Neural cell (in vitro differentiated cells): ENCODE measurements at regions not wholly inside any gene's neighbourhood (a gene's known extent, or its start where the extent isn't known, plus 50 kb on each side); places are given as distances from the start of the nearest gene placed in this dataset.
"Not testable (repeated sequence)": the region's sequence is repeated elsewhere in the genome, so short reads cannot be mapped to it uniquely, and the experiment has no call there.

Experiments used
- H2AFZ ChIP-seq: fragments of 200-600, 300-800 bp; sonication (generic), shearing (Covaris generic); 2 replicates; pipeline ENCODE4 v1.6.0; 2014; ENCODE audit warnings: low read depth, mild to moderate bottlenecking, antibody characterized with exemption, low read length, moderate library complexity
- H3F3A ChIP-seq: fragments of 200-600 bp; shearing (Covaris generic); 2 replicates; pipeline ENCODE4 v1.6.1; 2016; ENCODE audit warnings: mild to moderate bottlenecking, moderate library complexity, mixed read lengths, antibody characterized with exemption, low read length; ENCODE audit not compliant: insufficient read depth, poor library complexity, severe bottlenecking
- H3K27ac ChIP-seq: fragments of 200-600, 300-800 bp; sonication (generic), shearing (Covaris generic); 2 replicates; pipeline ENCODE4 v1.5.1; 2014; ENCODE audit warnings: mild to moderate bottlenecking, low read length, moderate library complexity
- H3K27me3 ChIP-seq: fragments of 300-800, 200-600 bp; sonication (generic), shearing (Covaris generic); 2 replicates; pipeline ENCODE4 v1.6.0; 2014; ENCODE audit warnings: mild to moderate bottlenecking, low read depth, low read length, moderate library complexity; ENCODE audit not compliant: insufficient read depth
- H3K36me3 ChIP-seq: fragments of 300-800, 200-600 bp; sonication (generic), shearing (Covaris generic); 2 replicates; pipeline ENCODE4 v1.5.1; 2014; ENCODE audit warnings: mild to moderate bottlenecking, antibody characterized with exemption, low read length, moderate library complexity; ENCODE audit not compliant: insufficient read depth
- H3K4me2 ChIP-seq: fragments of 300-800, 200-600 bp; sonication (generic), shearing (Covaris generic); 2 replicates; pipeline ENCODE4 v1.6.0; 2014; ENCODE audit warnings: mild to moderate bottlenecking, low read length
- H3K4me3 ChIP-seq: fragments of 300-800, 200-600 bp; sonication (generic), shearing (Covaris generic); 2 replicates; pipeline ENCODE4 v1.5.1; 2014; ENCODE audit warnings: mild to moderate bottlenecking, low read length, moderate library complexity
- H3K79me2 ChIP-seq: fragments of 200-600 bp; shearing (Covaris generic); replicated peaks from 2 replicates; pipeline ENCODE4 v1.6.0; 2014; ENCODE audit warnings: mild to moderate bottlenecking, low read length, moderate library complexity; ENCODE audit not compliant: insufficient read depth
- H3K9ac ChIP-seq: fragments of 300-800, 200-600 bp; sonication (generic), shearing (Covaris generic); 2 replicates; pipeline ENCODE4 v1.6.1; 2016; ENCODE audit warnings: mild to moderate bottlenecking, low read length, mixed read lengths
- H3K9me2 ChIP-seq: fragments of 200-600 bp; shearing (Covaris generic); 2 replicates; pipeline ENCODE4 v1.6.1; 2016; ENCODE audit warnings: mild to moderate bottlenecking, low read length, mixed read lengths; ENCODE audit not compliant: insufficient read depth
- H3K9me3 ChIP-seq: fragments of 200-600, 300-800 bp; sonication (generic), shearing (Covaris generic); 2 replicates; pipeline ENCODE4 v1.6.1; 2016; ENCODE audit warnings: mild to moderate bottlenecking, mixed run types, low read length, moderate library complexity, mixed read lengths
- H4K20me1 ChIP-seq: fragments of 200-600 bp; shearing (Covaris generic); 2 replicates; pipeline ENCODE4 v1.6.1; 2016; ENCODE audit warnings: mild to moderate bottlenecking, mixed run types; ENCODE audit not compliant: insufficient read depth
- EP300 ChIP-seq: fragments of 450-650 bp; conservative IDR thresholded peaks from 2 replicates; pipeline ENCODE4 v1.6.1; 2014; ENCODE audit warnings: antibody characterized with exemption, mild to moderate bottlenecking, moderate library complexity; ENCODE audit not compliant: poor library complexity, severe bottlenecking
- EZH2 ChIP-seq: fragments of 200-600, 300-800 bp; shearing (Covaris generic), sonication (generic); IDR thresholded peaks from 2 replicates; pipeline ENCODE4 v1.6.1; 2014; ENCODE audit warnings: antibody characterized with exemption, low read length, borderline replicate concordance, mild to moderate bottlenecking; ENCODE audit not compliant: insufficient read depth, poor library complexity, severe bottlenecking
- MXI1 ChIP-seq: fragments of 450-650 bp; conservative IDR thresholded peaks from 2 replicates; pipeline ENCODE4 v1.6.1; 2014; ENCODE audit warnings: antibody characterized with exemption, mild to moderate bottlenecking; ENCODE audit not compliant: poor library complexity, severe bottlenecking
- POLR2AphosphoS5 ChIP-seq: IDR thresholded peaks from 2 replicates; pipeline ENCODE4 v1.6.1; 2012
- RAD21 ChIP-seq: fragments of 450-650 bp; conservative IDR thresholded peaks from 2 replicates; pipeline ENCODE4 v1.6.1; 2014; ENCODE audit warnings: antibody characterized with exemption, mild to moderate bottlenecking, moderate library complexity
- SMC3 ChIP-seq: fragments of 450-650 bp; conservative IDR thresholded peaks from 2 replicates; pipeline ENCODE4 v1.6.1; 2014; ENCODE audit warnings: antibody characterized with exemption, mild to moderate bottlenecking, moderate library complexity; ENCODE audit not compliant: poor library complexity
- TAF1 ChIP-seq: IDR thresholded peaks from 2 replicates; pipeline ENCODE4 v1.6.1; 2012; ENCODE audit warnings: low read depth
- TF ChIP-seq, protein P1 (sequence below): fragments of 450-650 bp; IDR thresholded peaks from 2 replicates; pipeline ENCODE4 v1.5.1; 2014; ENCODE audit warnings: antibody characterized with exemption, mild to moderate bottlenecking, moderate library complexity; ENCODE audit not compliant: poor library complexity, severe bottlenecking
- TF ChIP-seq, protein P2 (sequence below): IDR thresholded peaks from 2 replicates; pipeline ENCODE4 v1.6.1; 2012; ENCODE audit warnings: borderline replicate concordance

DNA sequence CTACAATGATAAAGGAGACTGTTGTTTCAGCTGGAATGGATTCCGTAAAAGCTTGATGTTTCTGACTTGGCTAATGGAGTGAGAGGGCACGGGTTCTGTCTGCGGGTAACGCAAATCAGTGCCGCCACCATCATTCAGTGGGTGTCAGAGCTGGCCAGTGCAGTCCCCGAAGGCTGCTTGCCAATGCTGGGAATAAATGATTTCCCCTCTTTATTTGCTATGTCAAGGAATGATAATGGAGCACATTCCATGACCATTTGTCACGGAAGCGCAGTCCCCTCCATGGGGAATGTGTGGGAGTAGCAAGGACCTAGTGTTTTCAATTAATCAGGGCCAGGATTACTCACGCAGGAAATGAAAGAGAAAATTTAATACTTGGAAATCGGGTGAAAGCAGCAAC, 899.3 kb downstream of the UQCRFS1 start:
- H3K36me3 ChIP-seq, result no peaks in the 10 kb centered on the region
- H3K9me2 ChIP-seq, result no peaks in the 10 kb centered on the region
- H4K20me1 ChIP-seq, result no peaks in the 10 kb centered on the region
- H3K9me3 ChIP-seq, result no peaks in the 10 kb centered on the region
- H3K27me3 ChIP-seq, result no peaks in the 10 kb centered on the region
- H3F3A ChIP-seq, result no peaks in the 10 kb centered on the region
- H3K27ac ChIP-seq, result no peak overlapping the region
- H3K4me3 ChIP-seq, result no peak overlapping the region
- H3K4me2 ChIP-seq, result no peak overlapping the region
- TF ChIP-seq SMC3 (no peak), EZH2 (no peak), POLR2AphosphoS5 (no peak), RAD21 (no peak), TAF1 (no peak), EP300 (no peak), MXI1 (no peak)
- TF ChIP-seq, protein P1, sequence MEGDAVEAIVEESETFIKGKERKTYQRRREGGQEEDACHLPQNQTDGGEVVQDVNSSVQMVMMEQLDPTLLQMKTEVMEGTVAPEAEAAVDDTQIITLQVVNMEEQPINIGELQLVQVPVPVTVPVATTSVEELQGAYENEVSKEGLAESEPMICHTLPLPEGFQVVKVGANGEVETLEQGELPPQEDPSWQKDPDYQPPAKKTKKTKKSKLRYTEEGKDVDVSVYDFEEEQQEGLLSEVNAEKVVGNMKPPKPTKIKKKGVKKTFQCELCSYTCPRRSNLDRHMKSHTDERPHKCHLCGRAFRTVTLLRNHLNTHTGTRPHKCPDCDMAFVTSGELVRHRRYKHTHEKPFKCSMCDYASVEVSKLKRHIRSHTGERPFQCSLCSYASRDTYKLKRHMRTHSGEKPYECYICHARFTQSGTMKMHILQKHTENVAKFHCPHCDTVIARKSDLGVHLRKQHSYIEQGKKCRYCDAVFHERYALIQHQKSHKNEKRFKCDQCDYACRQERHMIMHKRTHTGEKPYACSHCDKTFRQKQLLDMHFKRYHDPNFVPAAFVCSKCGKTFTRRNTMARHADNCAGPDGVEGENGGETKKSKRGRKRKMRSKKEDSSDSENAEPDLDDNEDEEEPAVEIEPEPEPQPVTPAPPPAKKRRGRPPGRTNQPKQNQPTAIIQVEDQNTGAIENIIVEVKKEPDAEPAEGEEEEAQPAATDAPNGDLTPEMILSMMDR, result no peak
- TF ChIP-seq, protein P2, sequence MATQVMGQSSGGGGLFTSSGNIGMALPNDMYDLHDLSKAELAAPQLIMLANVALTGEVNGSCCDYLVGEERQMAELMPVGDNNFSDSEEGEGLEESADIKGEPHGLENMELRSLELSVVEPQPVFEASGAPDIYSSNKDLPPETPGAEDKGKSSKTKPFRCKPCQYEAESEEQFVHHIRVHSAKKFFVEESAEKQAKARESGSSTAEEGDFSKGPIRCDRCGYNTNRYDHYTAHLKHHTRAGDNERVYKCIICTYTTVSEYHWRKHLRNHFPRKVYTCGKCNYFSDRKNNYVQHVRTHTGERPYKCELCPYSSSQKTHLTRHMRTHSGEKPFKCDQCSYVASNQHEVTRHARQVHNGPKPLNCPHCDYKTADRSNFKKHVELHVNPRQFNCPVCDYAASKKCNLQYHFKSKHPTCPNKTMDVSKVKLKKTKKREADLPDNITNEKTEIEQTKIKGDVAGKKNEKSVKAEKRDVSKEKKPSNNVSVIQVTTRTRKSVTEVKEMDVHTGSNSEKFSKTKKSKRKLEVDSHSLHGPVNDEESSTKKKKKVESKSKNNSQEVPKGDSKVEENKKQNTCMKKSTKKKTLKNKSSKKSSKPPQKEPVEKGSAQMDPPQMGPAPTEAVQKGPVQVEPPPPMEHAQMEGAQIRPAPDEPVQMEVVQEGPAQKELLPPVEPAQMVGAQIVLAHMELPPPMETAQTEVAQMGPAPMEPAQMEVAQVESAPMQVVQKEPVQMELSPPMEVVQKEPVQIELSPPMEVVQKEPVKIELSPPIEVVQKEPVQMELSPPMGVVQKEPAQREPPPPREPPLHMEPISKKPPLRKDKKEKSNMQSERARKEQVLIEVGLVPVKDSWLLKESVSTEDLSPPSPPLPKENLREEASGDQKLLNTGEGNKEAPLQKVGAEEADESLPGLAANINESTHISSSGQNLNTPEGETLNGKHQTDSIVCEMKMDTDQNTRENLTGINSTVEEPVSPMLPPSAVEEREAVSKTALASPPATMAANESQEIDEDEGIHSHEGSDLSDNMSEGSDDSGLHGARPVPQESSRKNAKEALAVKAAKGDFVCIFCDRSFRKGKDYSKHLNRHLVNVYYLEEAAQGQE, result no peak
- H3K9ac ChIP-seq, result no peak overlapping the region
- no peaks in the 10 kb centered on the region for H3K79me2 ChIP-seq
- no peak overlapping the region for H2AFZ ChIP-seq

DNA sequence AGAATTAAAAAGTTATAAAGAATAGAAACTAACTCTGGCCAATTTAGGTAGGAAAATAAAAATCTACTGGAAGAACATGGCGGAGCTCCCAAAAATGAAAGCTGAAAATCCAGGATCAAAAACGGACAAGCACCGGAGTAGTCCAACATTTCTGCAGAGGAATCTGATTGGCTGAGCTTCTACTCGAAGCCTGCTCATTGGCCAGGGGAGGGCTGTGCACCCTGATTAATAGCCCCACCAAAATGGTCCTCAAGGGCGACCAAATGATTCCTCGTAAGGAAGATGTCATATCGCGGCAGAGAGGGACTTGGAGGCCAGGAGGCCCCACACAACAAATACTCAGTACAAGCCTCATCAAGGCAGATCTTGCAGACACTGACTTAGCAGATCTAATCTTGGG, 900.7 kb downstream of the UQCRFS1 start:
- Histone ChIP-seq H3K4me3 (no peak overlapping the region), H4K20me1 (no peaks in the 10 kb centered on the region), H3K9ac (no peak overlapping the region), H2AFZ (no peak overlapping the region), H3K4me2 (no peak overlapping the region), H3K36me3 (no peaks in the 10 kb centered on the region), H3F3A (no peaks in the 10 kb centered on the region), H3K79me2 (no peaks in the 10 kb centered on the region), H3K9me2 (no peaks in the 10 kb centered on the region), H3K27me3 (no peaks in the 10 kb centered on the region), H3K9me3 (no peaks in the 10 kb centered on the region), H3K27ac (no peak overlapping the region)
- TF ChIP-seq POLR2AphosphoS5, result no peak
- TF ChIP-seq TAF1, result no peak
- no peak for TF ChIP-seq SMC3
- TF ChIP-seq RAD21, result no peak
- TF ChIP-seq, protein P1, result no peak
- no peak for TF ChIP-seq EZH2
- TF ChIP-seq MXI1, result no peak
- TF ChIP-seq EP300, result no peak
- TF ChIP-seq, protein P2, result no peak

DNA sequence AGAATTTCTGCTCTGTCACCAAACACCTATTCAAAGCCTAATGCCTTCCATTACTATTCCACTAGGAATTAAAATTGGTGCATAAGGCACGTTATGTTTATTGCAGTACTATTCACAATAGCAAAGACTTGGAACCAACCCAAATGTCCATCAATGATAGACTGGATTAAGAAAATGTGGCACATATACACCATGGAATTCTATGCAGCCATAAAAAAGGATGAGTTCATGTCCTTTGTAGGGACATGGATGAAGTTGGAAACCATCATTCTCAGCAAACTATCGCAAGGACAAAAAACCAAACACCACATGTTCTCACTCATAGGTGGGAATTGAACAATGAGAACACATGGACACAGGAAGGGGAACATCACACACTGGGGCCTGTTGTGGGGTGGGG, 902.1 kb downstream of the UQCRFS1 start:
- not testable (repeated sequence) for H3K27ac ChIP-seq, H3K4me2 ChIP-seq, H3K79me2 ChIP-seq, H3K9ac ChIP-seq, H2AFZ ChIP-seq, H3K9me2 ChIP-seq, H3F3A ChIP-seq, H3K4me3 ChIP-seq, H3K27me3 ChIP-seq, H4K20me1 ChIP-seq, H3K9me3 ChIP-seq, H3K36me3 ChIP-seq
